HCT116 (cell line): ENCODE measurements at regions not wholly inside any gene's neighbourhood (a gene's known extent, or its start where the extent isn't known, plus 50 kb on each side); places are given as distances from the start of the nearest gene placed in this dataset.

ENCODE experiments used
- ATAC-seq: fragments of 200-7000 bp; cut with Tn5 transposase; 2 replicates; pipeline ENCODE4 v1.9.1; 2020; ENCODE audit warnings: mild to moderate bottlenecking, moderate library complexity
- BruUV-seq: library from RNA; stranded (reverse); fragments of 400-500 nt; replicated peaks from 2 replicates; lab custom pipeline; 2021; lab: Mats Ljungman, UMichigan
- CTCF ChIA-PET: fragments of 300-600 bp; sonication (Branson Sonifier 250); formaldehyde crosslinking; loops from one replicate; lab custom pipeline; 2021; ENCODE audit warnings: antibody characterized with exemption; lab: Charles Lee
- POLR2A ChIA-PET: fragments of 300-600, 350-600 bp; sonication (Branson Sonifier 250); formaldehyde crosslinking; loops from one replicate; lab custom pipeline; 2021; ENCODE audit warnings: antibody characterized with exemption; lab: Charles Lee
- RAD21 ChIA-PET, 2 experiments: fragments of 300-600 bp; sonication (Branson Sonifier 250); formaldehyde crosslinking; loops; one replicate each; lab custom pipeline; 2023; ENCODE audit warnings: low total read pairs in 2 of 2; ENCODE audit not compliant: uncharacterized antibody in 2 of 2, unreplicated experiment in 2 of 2, low non-redundant PET in 1 of 2; lab: Charles Lee
- DNase-seq: peaks from one replicate; pipeline ENCODE4 v3.0.0-alpha.2; 2010; ENCODE audit warnings: low read depth, low spot score
- H2AFZ ChIP-seq: fragments of 200-600 bp; shearing (Covaris generic), sonication (generic); 2 replicates; pipeline ENCODE4 v1.6.1; 2017; ENCODE audit warnings: low read depth, mixed run types, mixed read lengths, antibody characterized with exemption, low read length; ENCODE audit not compliant: poor library complexity, severe bottlenecking
- H3K27ac ChIP-seq: 2 replicates; pipeline ENCODE4 v1.5.1; 2012; ENCODE audit warnings: low read depth, low read length
- H3K27me3 ChIP-seq: fragments of 200-600 bp; sonication (generic); 2 replicates; pipeline ENCODE4 v1.6.1; 2016; ENCODE audit warnings: mixed run types, low read length, mixed read lengths; ENCODE audit not compliant: insufficient read depth
- H3K36me3 ChIP-seq, 2 experiments: fragments of 200-500 bp in 1 of 2; fragments of 200-600 bp in 1 of 2; sonication (Bioruptor generic) in 1 of 2; sonication (generic) in 1 of 2; 2 replicates each; pipeline versions ENCODE4 v1.5.1 to v1.6.1; 2014 to 2016; ENCODE audit warnings: low read length in 2 of 2, inconsistent platforms in 1 of 2, mixed read lengths in 1 of 2, mixed run types in 1 of 2; ENCODE audit not compliant: insufficient read depth in 2 of 2, control insufficient read depth in 1 of 2
- H3K4me1 ChIP-seq, 2 experiments: fragments of 200-600 bp in 1 of 2; sonication (generic) in 1 of 2; 2 replicates each; pipeline versions ENCODE4 v1.5.1 to v1.6.1; 2012 to 2017; ENCODE audit warnings: low read length in 2 of 2, inconsistent platforms in 1 of 2, mild to moderate bottlenecking in 1 of 2, mixed read lengths in 1 of 2, mixed run types in 1 of 2, moderate library complexity in 1 of 2; ENCODE audit not compliant: insufficient read depth in 2 of 2, control insufficient read depth in 1 of 2
- H3K4me2 ChIP-seq: fragments of 200-600 bp; sonication (generic); 2 replicates; pipeline ENCODE4 v1.6.1; 2017; ENCODE audit warnings: mixed run types, low read length, mixed read lengths
- H3K4me3 ChIP-seq, 2 experiments: fragments of 200-600 bp in 1 of 2; sonication (generic) in 1 of 2; replicated peaks in 1 of 2; 2 replicates each; pipeline ENCODE4 v1.5.1; 2011 to 2016; ENCODE audit warnings: low read length in 2 of 2, control low read depth in 1 of 2, low read depth in 1 of 2, mild to moderate bottlenecking in 1 of 2, mixed read lengths in 1 of 2, mixed run types in 1 of 2
- H3K79me2 ChIP-seq: fragments of 200-600 bp; sonication (generic); 2 replicates; pipeline ENCODE4 v1.6.1; 2017; ENCODE audit warnings: mild to moderate bottlenecking, mixed run types, low read length, moderate library complexity, mixed read lengths; ENCODE audit not compliant: insufficient read depth
- H3K9ac ChIP-seq: fragments of 200-600 bp; sonication (generic); 2 replicates; pipeline ENCODE4 v1.6.1; 2016; ENCODE audit warnings: low read length, mixed read lengths
- H3K9me2 ChIP-seq: fragments of 200-600 bp; sonication (generic), shearing (Covaris generic); 2 replicates; pipeline ENCODE4 v1.6.1; 2017; ENCODE audit warnings: mixed run types, mild to moderate bottlenecking, moderate library complexity; ENCODE audit not compliant: insufficient read depth
- H3K9me3 ChIP-seq, 2 experiments: fragments of 200-500 bp in 1 of 2; fragments of 200-600 bp in 1 of 2; sonication (Bioruptor generic) in 1 of 2; sonication (generic) in 1 of 2; 2 replicates each; pipeline ENCODE4 v1.6.1; 2014 to 2017; ENCODE audit warnings: low read length in 2 of 2, mixed read lengths in 2 of 2, inconsistent platforms in 1 of 2, low read depth in 1 of 2, mild to moderate bottlenecking in 1 of 2, mixed run types in 1 of 2, moderate library complexity in 1 of 2; ENCODE audit not compliant: control insufficient read depth in 1 of 2, insufficient read depth in 1 of 2
- H4K20me1 ChIP-seq: fragments of 200-600 bp; sonication (generic), shearing (Covaris generic); 2 replicates; pipeline ENCODE4 v1.6.1; 2017; ENCODE audit warnings: mixed run types, mild to moderate bottlenecking, moderate library complexity; ENCODE audit not compliant: insufficient read depth
- ATF3 ChIP-seq: IDR thresholded peaks from 2 replicates; pipeline ENCODE4 v1.6.1; 2012
- CBX3 ChIP-seq: IDR thresholded peaks from 2 replicates; pipeline ENCODE4 v1.6.1; 2012; ENCODE audit warnings: low read depth
- EZH2 ChIP-seq: fragments of 200-600 bp; sonication (generic); IDR thresholded peaks from 2 replicates; pipeline ENCODE4 v1.6.1; 2017; ENCODE audit warnings: antibody characterized with exemption, mixed run types
- FOSL1 ChIP-seq: IDR thresholded peaks from 2 replicates; pipeline ENCODE4 v1.6.1; 2012; ENCODE audit warnings: low read depth
- JUND ChIP-seq: IDR thresholded peaks from 2 replicates; pipeline ENCODE4 v1.6.1; 2012
- POLR2AphosphoS5 ChIP-seq: IDR thresholded peaks from 2 replicates; pipeline ENCODE4 v1.6.1; 2011; ENCODE audit warnings: mild to moderate bottlenecking, low read depth, low read length, moderate library complexity
- SIN3A ChIP-seq: IDR thresholded peaks from 2 replicates; pipeline ENCODE4 v1.6.1; 2012; ENCODE audit warnings: low read depth
- SP1 ChIP-seq: IDR thresholded peaks from 2 replicates; pipeline ENCODE4 v1.6.1; 2012; ENCODE audit warnings: low read depth
- SRF ChIP-seq: IDR thresholded peaks from 2 replicates; pipeline ENCODE4 v1.6.1; 2012; ENCODE audit warnings: low read depth
- YY1 ChIP-seq: IDR thresholded peaks from 2 replicates; pipeline ENCODE4 v1.6.1; 2011; ENCODE audit warnings: low read length, low read depth, moderate library complexity, mild to moderate bottlenecking; ENCODE audit not compliant: insufficient replicate concordance; ENCODE audit errors: extremely low read depth
- ZFX ChIP-seq: fragments of 450-650 bp; IDR thresholded peaks from 2 replicates; pipeline ENCODE4 v1.6.1; 2017
- intact Hi-C: fragments of 100-400 bp; cut with micrococcal nuclease; formaldehyde crosslinking; loops from 2 replicates; pipeline ENCODE4 v1.10.0; 2022
- TF ChIP-seq, protein P1 (sequence below): IDR thresholded peaks from 2 replicates; pipeline ENCODE4 v1.6.1; 2012
- TF ChIP-seq, protein P2 (sequence below): IDR thresholded peaks from 2 replicates; pipeline ENCODE4 v1.6.1; 2011; ENCODE audit warnings: mild to moderate bottlenecking, low read length, moderate library complexity; ENCODE audit not compliant: insufficient replicate concordance; ENCODE audit errors: extremely low read depth
- TF ChIP-seq, protein P3 (sequence below), 3 experiments: fragments of 200-600 bp in 1 of 3; sonication (generic) in 1 of 3; IDR thresholded peaks in 2 of 3; conservative IDR thresholded peaks in 1 of 3; 2 replicates each; pipeline ENCODE4 v1.5.1; 2012 to 2017; ENCODE audit warnings: low read depth in 2 of 3, low read length in 2 of 3, antibody characterized with exemption in 1 of 3, borderline replicate concordance in 1 of 3, control low read depth in 1 of 3, mild to moderate bottlenecking in 1 of 3, mixed read lengths in 1 of 3, mixed run types in 1 of 3, moderate library complexity in 1 of 3; ENCODE audit not compliant: insufficient read depth in 1 of 3

DNA sequence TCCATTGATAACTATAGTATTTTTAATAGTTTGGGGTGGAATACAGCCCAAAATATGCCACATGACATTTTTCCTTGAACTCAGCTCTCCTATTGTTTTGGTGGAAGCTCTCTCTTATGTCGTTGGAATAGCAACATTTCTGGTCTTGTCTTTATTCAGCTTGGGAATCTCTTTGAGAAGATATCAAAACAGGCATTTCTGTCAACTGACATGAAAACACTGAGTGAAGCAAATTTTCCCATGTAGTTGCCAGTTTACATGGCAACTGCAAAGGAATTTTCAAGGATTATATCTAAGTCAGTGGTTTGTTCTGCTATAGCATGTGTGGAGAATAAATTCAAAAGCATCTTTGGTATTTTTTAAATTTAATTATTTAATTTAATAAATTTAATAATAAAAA lies 863.5 kb upstream of the CDH8 start:
- no peaks in the 10 kb centered on the region for H3K9me2 ChIP-seq
- no peaks in the 10 kb centered on the region for H4K20me1 ChIP-seq
- peaks cover 8 to 22% of the 10 kb centered on the region in 2 experiments; a peak in 2 of 4 replicates for H3K9me3 ChIP-seq
- no peak overlapping the region for H3K27ac ChIP-seq
- intact Hi-C loops = no loop called here
- POLR2A ChIA-PET = no interaction called here
- TF ChIP-seq CBX3 (no peak), YY1 (no peak), EZH2 (no peak), SIN3A (no peak), ZFX (no peak)
- CTCF ChIA-PET = no interaction called here
- no peak for DNase-seq
- BruUV-seq = no TSS peak
- no peaks in the 10 kb centered on the region for H3K36me3 ChIP-seq
- H3K4me1 ChIP-seq = no peaks in the 10 kb centered on the region
- H3K27me3 ChIP-seq = no peaks in the 10 kb centered on the region
- no peak overlapping the region for H3K4me2 ChIP-seq
- no peaks in the 10 kb centered on the region for H3K79me2 ChIP-seq
- no peak overlapping the region for H3K9ac ChIP-seq
- H2AFZ ChIP-seq = no peak overlapping the region
- no peak overlapping the region for H3K4me3 ChIP-seq
- ATAC-seq = no peak
- RAD21 ChIA-PET = no interaction called here

DNA sequence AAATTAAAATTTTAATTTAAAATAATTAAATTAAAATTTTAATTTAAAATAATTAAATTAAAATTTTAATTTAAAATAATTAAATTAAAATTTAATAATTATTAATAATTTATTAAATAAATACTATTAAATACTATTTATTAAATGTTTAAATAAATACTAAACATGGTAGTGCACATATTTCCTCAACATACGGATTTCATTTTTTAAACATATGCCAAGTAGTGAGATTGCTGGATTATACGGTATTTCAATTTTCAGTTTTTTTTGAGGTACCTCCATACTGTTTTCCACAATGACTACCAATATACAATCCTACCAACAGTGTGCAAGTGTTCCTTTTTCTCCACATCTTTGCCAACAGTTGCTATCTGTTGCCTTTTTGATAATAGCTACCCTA lies 852.9 kb upstream of the CDH8 start:
- ChIA-PET CTCF (no interaction called here), RAD21 (no interaction called here), POLR2A (no interaction called here)
- no peaks in the 10 kb centered on the region for H3K4me1 ChIP-seq
- no peaks in the 10 kb centered on the region for H3K9me2 ChIP-seq
- H3K36me3 ChIP-seq = no peaks in the 10 kb centered on the region
- no peaks in the 10 kb centered on the region for H3K27me3 ChIP-seq
- DNase-seq (no peak), ATAC-seq (no peak)
- no peaks in the 10 kb centered on the region for H3K79me2 ChIP-seq
- H4K20me1 ChIP-seq = no peaks in the 10 kb centered on the region
- H2AFZ ChIP-seq = no peak overlapping the region
- no peak overlapping the region for H3K9ac ChIP-seq
- H3K27ac ChIP-seq = no peak overlapping the region
- BruUV-seq = no TSS peak
- intact Hi-C loops = no loop called here
- H3K4me2 ChIP-seq = no peak overlapping the region
- H3K4me3 ChIP-seq = no peak overlapping the region
- TF ChIP-seq EZH2 (no peak), CBX3 (no peak), FOSL1 (no peak), POLR2AphosphoS5 (no peak), SRF (no peak), YY1 (no peak), SP1 (no peak), JUND (no peak), ATF3 (no peak)
- TF ChIP-seq, protein P1, sequence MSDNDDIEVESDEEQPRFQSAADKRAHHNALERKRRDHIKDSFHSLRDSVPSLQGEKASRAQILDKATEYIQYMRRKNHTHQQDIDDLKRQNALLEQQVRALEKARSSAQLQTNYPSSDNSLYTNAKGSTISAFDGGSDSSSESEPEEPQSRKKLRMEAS = no peak
- TF ChIP-seq, protein P2, sequence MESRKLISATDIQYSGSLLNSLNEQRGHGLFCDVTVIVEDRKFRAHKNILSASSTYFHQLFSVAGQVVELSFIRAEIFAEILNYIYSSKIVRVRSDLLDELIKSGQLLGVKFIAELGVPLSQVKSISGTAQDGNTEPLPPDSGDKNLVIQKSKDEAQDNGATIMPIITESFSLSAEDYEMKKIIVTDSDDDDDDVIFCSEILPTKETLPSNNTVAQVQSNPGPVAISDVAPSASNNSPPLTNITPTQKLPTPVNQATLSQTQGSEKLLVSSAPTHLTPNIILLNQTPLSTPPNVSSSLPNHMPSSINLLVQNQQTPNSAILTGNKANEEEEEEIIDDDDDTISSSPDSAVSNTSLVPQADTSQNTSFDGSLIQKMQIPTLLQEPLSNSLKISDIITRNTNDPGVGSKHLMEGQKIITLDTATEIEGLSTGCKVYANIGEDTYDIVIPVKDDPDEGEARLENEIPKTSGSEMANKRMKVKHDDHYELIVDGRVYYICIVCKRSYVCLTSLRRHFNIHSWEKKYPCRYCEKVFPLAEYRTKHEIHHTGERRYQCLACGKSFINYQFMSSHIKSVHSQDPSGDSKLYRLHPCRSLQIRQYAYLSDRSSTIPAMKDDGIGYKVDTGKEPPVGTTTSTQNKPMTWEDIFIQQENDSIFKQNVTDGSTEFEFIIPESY = no peak
- TF ChIP-seq, protein P3, sequence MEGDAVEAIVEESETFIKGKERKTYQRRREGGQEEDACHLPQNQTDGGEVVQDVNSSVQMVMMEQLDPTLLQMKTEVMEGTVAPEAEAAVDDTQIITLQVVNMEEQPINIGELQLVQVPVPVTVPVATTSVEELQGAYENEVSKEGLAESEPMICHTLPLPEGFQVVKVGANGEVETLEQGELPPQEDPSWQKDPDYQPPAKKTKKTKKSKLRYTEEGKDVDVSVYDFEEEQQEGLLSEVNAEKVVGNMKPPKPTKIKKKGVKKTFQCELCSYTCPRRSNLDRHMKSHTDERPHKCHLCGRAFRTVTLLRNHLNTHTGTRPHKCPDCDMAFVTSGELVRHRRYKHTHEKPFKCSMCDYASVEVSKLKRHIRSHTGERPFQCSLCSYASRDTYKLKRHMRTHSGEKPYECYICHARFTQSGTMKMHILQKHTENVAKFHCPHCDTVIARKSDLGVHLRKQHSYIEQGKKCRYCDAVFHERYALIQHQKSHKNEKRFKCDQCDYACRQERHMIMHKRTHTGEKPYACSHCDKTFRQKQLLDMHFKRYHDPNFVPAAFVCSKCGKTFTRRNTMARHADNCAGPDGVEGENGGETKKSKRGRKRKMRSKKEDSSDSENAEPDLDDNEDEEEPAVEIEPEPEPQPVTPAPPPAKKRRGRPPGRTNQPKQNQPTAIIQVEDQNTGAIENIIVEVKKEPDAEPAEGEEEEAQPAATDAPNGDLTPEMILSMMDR (IDR thresholded peaks at IDR 0.05 in 2 of 3, conservative IDR thresholded peaks at IDR 0.05 in 1 of 3; ENCODE audit: borderline replicate concordance in 1 of 3, insufficient read depth in 1 of 3, low read depth in 2 of 3, low read length in 2 of 3) = no peak
- H3K9me3 ChIP-seq = peaks cover 8 to 30% of the 10 kb centered on the region in 2 experiments
